A549 (cell line): ENCODE measurements at regions not wholly inside any gene's neighbourhood (a gene's known extent, or its start where the extent isn't known, plus 50 kb on each side); places are given as distances from the start of the nearest gene placed in this dataset.

Source experiments
- ATAC-seq, 2 experiments: fragments of 200-7000 bp in 1 of 2; fragments of >200 bp in 1 of 2; cut with Nextera tagmentation in 1 of 2; cut with Tn5 transposase in 1 of 2; 3 replicates each; pipeline versions ENCODE4 v1.8.0 to v1.9.1; 2018 to 2020; ENCODE audit warnings: mild to moderate bottlenecking in 1 of 2, moderate library complexity in 1 of 2
- CTCF ChIA-PET: fragments of 300-600 bp; sonication (Branson Sonifier 250); formaldehyde crosslinking; extraction: SDS; loops from one replicate; lab custom pipeline; 2021; ENCODE audit warnings: antibody characterized with exemption, inconsistent platforms; lab: Yijun Ruan, JAX
- POLR2A ChIA-PET: fragments of 350-600 bp; formaldehyde crosslinking; extraction: SDS; loops from one replicate; lab custom pipeline; 2021; ENCODE audit warnings: antibody characterized with exemption, inconsistent platforms; lab: Yijun Ruan, JAX
- DNase-seq, 2 experiments: peaks; one replicate each; pipeline versions ENCODE4 v3.0.0 to v3.0.0-alpha.2; 2011 to 2016; ENCODE audit warnings: low read depth in 1 of 2, low spot score in 1 of 2
- FAIRE-seq: peaks from 2 replicates; lab custom pipeline; 2011; peaks lifted over from hg19 to GRCh38; lab: Jason Lieb, UNC
- H3K27ac ChIP-seq, 2 experiments: fragments of >200 bp; sonication (Bioruptor Twin); formaldehyde crosslinking; 3 replicates each; pipeline ENCODE4 v1.5.1; 2016 to 2017
- H3K4me1 ChIP-seq: fragments of >200 bp; sonication (Bioruptor Twin); formaldehyde crosslinking; 3 replicates; pipeline ENCODE4 v1.6.1; 2016
- H3K4me2 ChIP-seq: fragments of >200 bp; sonication (Bioruptor Twin); formaldehyde crosslinking; 3 replicates; pipeline ENCODE4 v1.6.1; 2016
- H3K4me3 ChIP-seq: fragments of >200 bp; sonication (Bioruptor Twin); formaldehyde crosslinking; 3 replicates; pipeline ENCODE4 v1.5.1; 2016
- H3K9me3 ChIP-seq: fragments of >200 bp; sonication (Bioruptor Twin); formaldehyde crosslinking; 3 replicates; pipeline ENCODE4 v1.6.1; 2016
- BHLHE40 ChIP-seq: IDR thresholded peaks from 2 replicates; pipeline ENCODE4 v1.6.1; 2012; ENCODE audit warnings: low read depth, low read length, inconsistent platforms
- EHMT2 ChIP-seq: fragments of 200-600 bp; sonication (generic); IDR thresholded peaks from 2 replicates; pipeline ENCODE4 v1.6.1; 2016; ENCODE audit warnings: antibody characterized with exemption, low read depth, mild to moderate bottlenecking, moderate library complexity
- ELK1 ChIP-seq: fragments of 150-350 bp; IDR thresholded peaks from 2 replicates; pipeline ENCODE4 v1.6.1; 2014; ENCODE audit warnings: low read depth, mild to moderate bottlenecking, low read length
- FOSL2 ChIP-seq, 2 experiments: fragments of 450-650 bp in 1 of 2; fragments of >200 bp in 1 of 2; sonication (Bioruptor Twin) in 1 of 2; formaldehyde crosslinking; IDR thresholded peaks; 2 replicates each; pipeline versions ENCODE4 v1.5.0 to v1.6.1; 2016 to 2020; ENCODE audit warnings: mild to moderate bottlenecking in 1 of 2, moderate library complexity in 1 of 2
- GATA3 ChIP-seq: IDR thresholded peaks from 2 replicates; pipeline ENCODE4 v1.6.1; 2012; ENCODE audit warnings: borderline replicate concordance
- HDAC2 ChIP-seq: fragments of 200-600 bp; sonication (generic); IDR thresholded peaks from 2 replicates; pipeline ENCODE4 v1.6.1; 2016
- HES2 ChIP-seq: fragments of >200 bp; sonication (Bioruptor Twin); formaldehyde crosslinking; IDR thresholded peaks from 2 replicates; pipeline ENCODE4 v1.6.1; 2016
- HOXA7 ChIP-seq: fragments of 250-450 bp; sonication (Bioruptor Pico); IDR thresholded peaks from 2 replicates; pipeline ENCODE4 v1.5.0; 2020; ENCODE audit warnings: mild to moderate bottlenecking, moderate library complexity
- JUNB ChIP-seq: fragments of >200 bp; sonication (Bioruptor Twin); formaldehyde crosslinking; IDR thresholded peaks from 2 replicates; pipeline ENCODE4 v1.6.1; 2016
- KDM5A ChIP-seq: fragments of 200-600 bp; sonication (generic); IDR thresholded peaks from 2 replicates; pipeline ENCODE4 v1.6.1; 2016; ENCODE audit warnings: antibody characterized with exemption, mild to moderate bottlenecking
- MAX ChIP-seq: IDR thresholded peaks from 2 replicates; pipeline ENCODE4 v1.6.1; 2012
- PBX3 ChIP-seq: IDR thresholded peaks from 2 replicates; pipeline ENCODE4 v1.6.1; 2012
- PHF8 ChIP-seq: fragments of 200-600 bp; sonication (generic); IDR thresholded peaks from 2 replicates; pipeline ENCODE4 v1.6.1; 2016; ENCODE audit warnings: low read depth, mild to moderate bottlenecking, antibody characterized with exemption, moderate library complexity, borderline replicate concordance
- RARB ChIP-seq: fragments of 250-450 bp; sonication (Bioruptor Pico); IDR thresholded peaks from 2 replicates; pipeline ENCODE4 v1.8.0; 2021; ENCODE audit warnings: mild to moderate bottlenecking, moderate library complexity
- RCOR1 ChIP-seq: fragments of 150-350 bp; IDR thresholded peaks from 2 replicates; pipeline ENCODE4 v1.6.1; 2014; ENCODE audit warnings: antibody characterized with exemption, low read length, low read depth
- REST ChIP-seq: fragments of 200-600 bp; sonication (generic); IDR thresholded peaks from 2 replicates; pipeline ENCODE4 v1.6.1; 2016; ENCODE audit warnings: antibody characterized with exemption, mild to moderate bottlenecking, moderate library complexity
- SMC3 ChIP-seq: fragments of >200 bp; sonication (Bioruptor Twin); formaldehyde crosslinking; IDR thresholded peaks from 3 replicates; pipeline ENCODE4 v1.6.1; 2018; ENCODE audit warnings: inconsistent platforms
- TP53 ChIP-seq: fragments of 250-450 bp; sonication (Bioruptor Pico); IDR thresholded peaks from 2 replicates; pipeline ENCODE4 v1.5.0; 2021; ENCODE audit warnings: mild to moderate bottlenecking, moderate library complexity
- ZC3H11A ChIP-seq: fragments of 450-650 bp; IDR thresholded peaks from 2 replicates; pipeline ENCODE4 v1.6.1; 2014; ENCODE audit warnings: antibody characterized with exemption, mild to moderate bottlenecking
- WGBS: methylation state at CpG from one replicate; pipeline ENCODE4 v1.1.6; 2017; ENCODE audit errors: missing lambda C conversion rate; 5-methylcytosine and 5-hydroxymethylcytosine counted together
- TF ChIP-seq, protein P1 (sequence below): fragments of 250-450 bp; sonication (Bioruptor Pico); IDR thresholded peaks from 2 replicates; pipeline ENCODE4 v1.5.0; 2021; ENCODE audit warnings: mild to moderate bottlenecking, moderate library complexity, borderline replicate concordance
- TF ChIP-seq, protein P2 (sequence below): IDR thresholded peaks from 2 replicates; pipeline ENCODE4 v1.6.1; 2012; ENCODE audit warnings: low read depth, borderline replicate concordance

DNA sequence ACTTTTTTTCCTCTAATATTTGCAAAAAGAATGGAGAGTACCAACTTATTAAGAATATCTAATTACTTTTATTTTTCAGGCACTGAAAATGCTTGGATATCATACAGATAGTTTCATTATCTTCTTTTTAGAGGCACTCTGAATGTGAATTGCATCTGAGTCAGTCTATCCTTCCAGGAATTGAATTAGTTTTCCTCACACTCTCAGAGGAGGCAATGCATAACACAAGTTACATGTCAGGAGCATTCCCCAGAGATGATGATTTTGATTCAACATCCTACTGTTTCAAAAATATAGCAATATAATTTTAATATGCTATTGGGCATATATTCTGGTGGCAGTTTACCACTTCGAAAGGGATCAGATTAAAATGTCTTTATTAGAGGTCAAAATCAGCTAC, 1315.4 kb downstream of the PCDH9 start (continued):
- TF ChIP-seq REST (no peak), RARB (CRISPR knock-in tag) (no peak), JUNB (no peak), FOSL2 (IDR thresholded peaks at IDR 0.05) (no peak), FOSL2 (CRISPR knock-in tag; IDR thresholded peaks at IDR 0.05) (no peak)
- TF ChIP-seq, protein P1, sequence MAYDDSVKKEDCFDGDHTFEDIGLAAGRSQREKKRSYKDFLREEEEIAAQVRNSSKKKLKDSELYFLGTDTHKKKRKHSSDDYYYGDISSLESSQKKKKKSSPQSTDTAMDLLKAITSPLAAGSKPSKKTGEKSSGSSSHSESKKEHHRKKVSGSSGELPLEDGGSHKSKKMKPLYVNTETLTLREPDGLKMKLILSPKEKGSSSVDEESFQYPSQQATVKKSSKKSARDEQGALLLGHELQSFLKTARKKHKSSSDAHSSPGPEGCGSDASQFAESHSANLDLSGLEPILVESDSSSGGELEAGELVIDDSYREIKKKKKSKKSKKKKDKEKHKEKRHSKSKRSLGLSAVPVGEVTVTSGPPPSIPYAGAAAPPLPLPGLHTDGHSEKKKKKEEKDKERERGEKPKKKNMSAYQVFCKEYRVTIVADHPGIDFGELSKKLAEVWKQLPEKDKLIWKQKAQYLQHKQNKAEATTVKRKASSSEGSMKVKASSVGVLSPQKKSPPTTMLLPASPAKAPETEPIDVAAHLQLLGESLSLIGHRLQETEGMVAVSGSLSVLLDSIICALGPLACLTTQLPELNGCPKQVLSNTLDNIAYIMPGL (CRISPR knock-in tag): no peak

GRCh38 chr13:65913173-65913572, 1317.0 kb downstream of the PCDH9 start:
- H3K4me3 ChIP-seq: no peak overlapping the region
- no peak overlapping the region for H3K4me2 ChIP-seq
- ChIA-PET CTCF (no interaction called here), POLR2A (no interaction called here)
- FAIRE-seq (no peak), ATAC-seq (no peak), DNase-seq (no peak)
- H3K27ac ChIP-seq: no peak overlapping the region
- no peaks in the 10 kb centered on the region for H3K9me3 ChIP-seq
- no peak for TF ChIP-seq KDM5A
- no peak for TF ChIP-seq SMC3
- WGBS: 17% methylated on average over 2 of the region's 2 CpGs
- no peaks in the 10 kb centered on the region for H3K4me1 ChIP-seq

- 57% methylated on average over 3 of the region's 3 CpGs for WGBS
- FAIRE-seq (no peak), ATAC-seq (no peak), DNase-seq (no peak)
- H3K27ac ChIP-seq: no peak overlapping the region
- H3K4me3 ChIP-seq: no peak overlapping the region
- CTCF ChIA-PET: no interaction called here
- no peak overlapping the region for H3K4me2 ChIP-seq
- H3K9me3 ChIP-seq: no peaks in the 10 kb centered on the region
- POLR2A ChIA-PET: no interaction called here
- no peaks in the 10 kb centered on the region for H3K4me1 ChIP-seq
- TF ChIP-seq HDAC2 (no peak), BHLHE40 (no peak), MAX (no peak), GATA3 (no peak), HOXA7 (no peak), EHMT2 (no peak), HES2 (no peak), TP53 (CRISPR knock-in tag) (no peak), RCOR1 (no peak), PBX3 (no peak), RARB (CRISPR knock-in tag) (no peak), PHF8 (no peak), ELK1 (no peak), ZC3H11A (no peak), KDM5A (no peak)
- TF ChIP-seq, protein P1 (CRISPR knock-in tag): no peak
- TF ChIP-seq, protein P2, sequence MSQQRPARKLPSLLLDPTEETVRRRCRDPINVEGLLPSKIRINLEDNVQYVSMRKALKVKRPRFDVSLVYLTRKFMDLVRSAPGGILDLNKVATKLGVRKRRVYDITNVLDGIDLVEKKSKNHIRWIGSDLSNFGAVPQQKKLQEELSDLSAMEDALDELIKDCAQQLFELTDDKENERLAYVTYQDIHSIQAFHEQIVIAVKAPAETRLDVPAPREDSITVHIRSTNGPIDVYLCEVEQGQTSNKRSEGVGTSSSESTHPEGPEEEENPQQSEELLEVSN: no peak
Observed at GRCh38 chr13:65912516-65912915, 1317.6 kb downstream of the PCDH9 start.
